Heart right ventricle (tissue), 16 donors: ENCODE measurements at regions not wholly inside any gene's neighbourhood (a gene's known extent, or its start where the extent isn't known, plus 50 kb on each side); places are given as distances from the start of the nearest gene placed in this dataset.

Experiments used
- ATAC-seq, 8 donors: fragments of 200-7000 bp; cut with Tn5 transposase; one replicate each; pipeline ENCODE4 v1.9.1; 2020; ENCODE audit warnings: mild to moderate bottlenecking in 8 of 8, moderate library complexity in 8 of 8, moderate number of reproducible peaks in 1 of 8
- DNase-seq, 2 donors: peaks; one replicate each; pipeline ENCODE4 v3.0.0-alpha.2; 2020
- H3K27ac ChIP-seq, 10 donors: fragments of 200-600 bp; sonication (generic) in 2 of 10; one replicate each; pipeline versions ENCODE4 v1.5.0 to v1.8.0; 2020 to 2022; ENCODE audit warnings: mild to moderate bottlenecking in 3 of 10
- H3K27me3 ChIP-seq, 7 donors: fragments of 200-600 bp; one replicate each; pipeline ENCODE4 v1.8.0; 2021 to 2022; ENCODE audit warnings: mild to moderate bottlenecking in 2 of 7
- H3K36me3 ChIP-seq, 9 donors: fragments of 200-600 bp; sonication (generic) in 1 of 9; one replicate each; pipeline versions ENCODE4 v1.5.0 to v1.8.0; 2020 to 2022; ENCODE audit warnings: mild to moderate bottlenecking in 2 of 9
- H3K4me1 ChIP-seq, 9 donors: fragments of 200-600 bp; sonication (generic) in 1 of 9; one replicate each; pipeline versions ENCODE4 v1.5.0 to v1.8.0; 2020 to 2022; ENCODE audit warnings: mild to moderate bottlenecking in 4 of 9
- H3K4me3 ChIP-seq, 10 donors: fragments of 200-600 bp; sonication (generic) in 2 of 10; one replicate each; pipeline versions ENCODE4 v1.5.0 to v1.8.0; 2020 to 2022; ENCODE audit warnings: mild to moderate bottlenecking in 7 of 10, moderate library complexity in 2 of 10
- H3K9me3 ChIP-seq, 11 donors: fragments of 200-600 bp in 10 of 11; sonication (generic) in 2 of 11; one replicate each; pipeline versions ENCODE4 v1.5.0 to v1.8.0; 2013 to 2022; ENCODE audit warnings: mild to moderate bottlenecking in 2 of 11, control low read depth in 1 of 11, moderate library complexity in 1 of 11
- WGBS, 2 donors: extraction: QIAGEN DNeasy Blood & Tissue Kit; methylation state at CpG; one replicate each; pipeline ENCODE4 v1.1.7; 2013; ENCODE audit warnings: inconsistent platforms in 1 of 2; 5-methylcytosine and 5-hydroxymethylcytosine counted together
- intact Hi-C, 10 donors: fragments of 100-400 bp; cut with DNase I; formaldehyde crosslinking; loops; one replicate each; pipeline versions ENCODE4 v1.11.1 to v1.14.2; 2022
- TF ChIP-seq, protein P1 (sequence below), 9 donors: fragments of 200-600 bp; sonication (generic) in 2 of 9; IDR thresholded peaks; one replicate each; pipeline versions ENCODE4 v1.5.0 to v1.8.0; 2021 to 2022; ENCODE audit warnings: antibody characterized with exemption in 9 of 9, mild to moderate bottlenecking in 5 of 9, moderate library complexity in 1 of 9
- donor health status: Arrhythmogenic right ventricular cardiomyopathy.
- donor health status: ischemic (EF 13 %, LVEDD 7.1; RV severe dilation, severe dysfunction).
- donor health status: healthy with polysubstance abuse.
- donor health status: DM: no; HTN: yes; CAD: no.
- donor health status: DM: no; HTN: no; CAD: no.
- donor health status: ischemic (EF 25% LVEDD 6.9; RV normal size, moderate dysfunction).
- donor health status: ischemic (EF 25% LVEDD 5.7; RV mildly dilated, moderate dysfunction).
- donor health status: healthy.
- donor health status: DM: yes; HTN: yes; CAD: no.
- donor health status: Ischemic cardiomyopathy.
- donor health status: ischemic (EF 35%, LVEDD 5.7; RV mildly dilated, moderate dysfunction).
- donor health status: nonischemic (EF 11% LVEDD 7.7; RV severe dilation, severe dysfunction).
- donor health status: DM: yes; HTN: yes; CAD: no.
- donor health status: PGD.
- donor health status: ischemic (EF 29% LVEDD 5.4; RV normal size, mild dysfunction).
- donor health status: nonischemic (EF 23%, LVEDD 6.1; RV moderate dilation, normal function).

DNA sequence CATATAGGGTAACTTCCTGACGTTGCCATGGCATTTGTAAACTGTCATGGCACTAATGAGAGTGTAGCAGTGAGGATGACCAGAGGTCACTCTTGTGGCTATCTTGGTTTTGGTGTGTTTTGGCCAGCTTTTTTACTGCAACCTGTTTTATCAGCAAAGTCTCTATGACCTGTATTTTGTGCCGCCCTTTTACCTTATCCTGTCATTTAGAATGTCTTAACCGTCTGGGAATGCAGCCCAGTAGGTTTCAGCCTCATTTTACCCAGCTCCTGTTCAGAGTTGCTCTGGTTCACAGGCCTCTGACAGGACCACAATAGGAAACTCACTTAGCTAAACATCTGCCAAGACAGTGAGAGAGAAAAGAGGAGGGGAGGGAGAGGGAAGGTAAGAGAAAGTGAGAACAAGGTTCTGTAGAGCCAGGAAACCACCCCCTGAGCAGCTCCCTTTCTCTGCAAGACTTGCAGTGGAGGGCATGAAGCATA, 64.8 kb upstream of the PLEKHG3 start:
- DNase-seq (no peak), ATAC-seq (no peak)
- TF ChIP-seq, protein P1, sequence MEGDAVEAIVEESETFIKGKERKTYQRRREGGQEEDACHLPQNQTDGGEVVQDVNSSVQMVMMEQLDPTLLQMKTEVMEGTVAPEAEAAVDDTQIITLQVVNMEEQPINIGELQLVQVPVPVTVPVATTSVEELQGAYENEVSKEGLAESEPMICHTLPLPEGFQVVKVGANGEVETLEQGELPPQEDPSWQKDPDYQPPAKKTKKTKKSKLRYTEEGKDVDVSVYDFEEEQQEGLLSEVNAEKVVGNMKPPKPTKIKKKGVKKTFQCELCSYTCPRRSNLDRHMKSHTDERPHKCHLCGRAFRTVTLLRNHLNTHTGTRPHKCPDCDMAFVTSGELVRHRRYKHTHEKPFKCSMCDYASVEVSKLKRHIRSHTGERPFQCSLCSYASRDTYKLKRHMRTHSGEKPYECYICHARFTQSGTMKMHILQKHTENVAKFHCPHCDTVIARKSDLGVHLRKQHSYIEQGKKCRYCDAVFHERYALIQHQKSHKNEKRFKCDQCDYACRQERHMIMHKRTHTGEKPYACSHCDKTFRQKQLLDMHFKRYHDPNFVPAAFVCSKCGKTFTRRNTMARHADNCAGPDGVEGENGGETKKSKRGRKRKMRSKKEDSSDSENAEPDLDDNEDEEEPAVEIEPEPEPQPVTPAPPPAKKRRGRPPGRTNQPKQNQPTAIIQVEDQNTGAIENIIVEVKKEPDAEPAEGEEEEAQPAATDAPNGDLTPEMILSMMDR (IDR thresholded peaks at IDR 0.05) = no peak
- Histone ChIP-seq H3K27me3 (no peaks in the 10 kb centered on the region), H3K9me3 (peaks cover 0 to 5% (median 0%) of the 10 kb centered on the region in 11 donors), H3K27ac (no peak overlapping the region), H3K4me3 (no peak overlapping the region), H3K36me3 (no peaks in the 10 kb centered on the region), H3K4me1 (peaks cover 0 to 7% (median 0%) of the 10 kb centered on the region in 9 donors)
- 66% methylated on average over 3 of the region's 3 CpGs for WGBS, 2 donors
- intact Hi-C loops = loop anchor here in 9 of 10 donors (5.0 to 10.0 kb wide), 8 partner anchors 95 to 297 kb away; partner anchors contain the start of genes HSPA2 (in 4 of the 9) and PPP1R36 (in 2 of the 9)

DNA sequence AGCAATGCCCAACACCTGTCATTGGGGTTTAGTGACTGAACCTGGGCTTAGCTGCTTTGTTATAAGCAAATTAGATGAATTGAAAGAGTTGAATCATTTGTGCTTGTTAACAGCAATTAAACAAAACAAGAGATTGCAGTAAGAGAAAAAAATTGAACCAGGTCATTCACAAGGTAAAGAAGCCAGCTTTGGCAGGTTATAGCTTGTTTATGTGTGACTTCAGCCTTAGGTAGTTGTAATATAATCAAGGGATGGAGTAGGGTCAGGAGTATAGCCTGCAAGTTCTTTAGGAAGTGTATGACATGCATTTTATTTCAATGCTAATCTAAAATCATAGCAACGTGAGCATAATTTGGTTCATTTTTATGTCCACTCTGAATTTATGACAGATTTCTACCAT, 63.4 kb upstream of the PLEKHG3 start:
- Histone ChIP-seq H3K36me3 (no peaks in the 10 kb centered on the region), H3K4me3 (no peak overlapping the region), H3K4me1 (peaks cover 0 to 17% (median 9%) of the 10 kb centered on the region in 9 donors), H3K27ac (no peak overlapping the region), H3K27me3 (no peaks in the 10 kb centered on the region), H3K9me3 (peaks cover 0 to 5% (median 0%) of the 10 kb centered on the region in 11 donors)
- TF ChIP-seq, protein P1 (IDR thresholded peaks at IDR 0.05) = no peak
- ATAC-seq (no peak), DNase-seq (no peak)
- intact Hi-C loops = loop anchor here in 1 of 10 donors (5.0 kb wide), 1 partner anchor 214 kb away; no protein-coding TSS in a partner anchor
- 92 to 95% methylated on average over 1 of the region's 1 CpG for WGBS, 2 donors

DNA sequence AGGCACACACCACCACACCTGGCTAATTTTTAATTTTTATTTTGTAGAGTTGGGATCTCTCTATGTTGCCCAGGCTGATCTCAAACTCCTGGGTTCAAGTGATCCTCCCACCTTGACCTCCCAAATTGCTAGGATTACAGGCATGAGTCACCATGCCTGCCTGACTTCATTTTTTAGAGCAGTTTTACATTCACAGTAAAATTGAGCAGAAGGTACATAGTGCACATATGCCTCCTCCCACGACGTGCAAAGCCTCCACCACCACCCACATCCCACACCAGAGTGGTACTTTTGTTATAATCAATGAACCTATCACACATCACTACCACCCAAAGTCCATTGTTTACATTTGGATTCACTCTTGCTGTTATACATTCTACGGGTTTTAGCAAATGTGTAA, 62.5 kb upstream of the PLEKHG3 start:
- DNase-seq (no peak), ATAC-seq (no peak)
- TF ChIP-seq, protein P1 (IDR thresholded peaks at IDR 0.05) = no peak
- H3K9me3 ChIP-seq = peaks cover 0 to 5% (median 0%) of the 10 kb centered on the region in 11 donors
- no peak overlapping the region for H3K27ac ChIP-seq
- H3K36me3 ChIP-seq = no peaks in the 10 kb centered on the region
- intact Hi-C loops = loop anchor here in 1 of 10 donors (5.0 kb wide), 1 partner anchor 214 kb away; no protein-coding TSS in a partner anchor
- H3K4me1 ChIP-seq = peaks cover 0 to 19% (median 13%) of the 10 kb centered on the region in 9 donors
- WGBS, 2 donors = 83 to 89% methylated on average over 3 of the region's 3 CpGs
- H3K4me3 ChIP-seq = no peak overlapping the region
- H3K27me3 ChIP-seq = no peaks in the 10 kb centered on the region

DNA sequence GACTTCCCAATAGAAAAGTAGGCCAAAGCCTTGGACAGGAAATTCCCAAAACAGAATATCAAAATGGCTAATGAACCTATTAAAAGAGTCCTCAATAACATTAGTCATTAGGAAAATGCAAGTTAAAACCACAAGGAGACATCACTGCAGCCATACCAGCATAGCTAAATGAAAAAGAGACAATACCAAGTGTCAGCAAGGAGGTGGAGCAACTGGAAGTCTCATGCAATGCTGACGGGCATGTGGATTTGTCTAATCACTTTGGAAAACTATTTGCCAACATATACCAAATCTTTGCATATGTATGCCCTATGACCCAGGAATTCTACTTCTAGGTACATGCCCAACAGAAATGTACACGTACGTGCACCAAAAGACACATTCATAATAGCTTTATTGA, 60.5 kb upstream of the PLEKHG3 start:
- WGBS, 2 donors = 78 to 96% methylated on average over 3 of the region's 3 CpGs
- H3K36me3 ChIP-seq = no peaks in the 10 kb centered on the region
- intact Hi-C loops = loop anchor here in 1 of 10 donors (5.0 kb wide), 1 partner anchor 216 kb away; no protein-coding TSS in a partner anchor
- H3K4me1 ChIP-seq = peaks cover 0 to 19% (median 13%) of the 10 kb centered on the region in 9 donors
- no peaks in the 10 kb centered on the region for H3K27me3 ChIP-seq
- no peak for DNase-seq
- no peak for ATAC-seq
- TF ChIP-seq, protein P1 (IDR thresholded peaks at IDR 0.05) = no peak
- H3K27ac ChIP-seq = no peak overlapping the region
- H3K9me3 ChIP-seq = peaks cover 0 to 5% (median 0%) of the 10 kb centered on the region in 11 donors
- H3K4me3 ChIP-seq = no peak overlapping the region
